ENCODE measurements at regions not wholly inside any gene's neighbourhood (a gene's known extent, or its start where the extent isn't known, plus 50 kb on each side); places are given as distances from the start of the nearest gene placed in this dataset.

GRCh38 chr3:127370906-127371305, 83.1 kb upstream of the PRR20G start:
- DNase-seq, result no peak

- no peak for DNase-seq
These were observed 81.6 kb upstream of the PRR20G start for GRCh38 chr3:127369356-127369935.

- DNase-seq, result no peak
These were observed 80.6 kb upstream of the PRR20G start for GRCh38 chr3:127368186-127369032.

GRCh38 chr3:127367593-127367992, 79.7 kb upstream of the PRR20G start:
- no peak for DNase-seq

GRCh38 chr3:127366383-127366782, 78.5 kb upstream of the PRR20G start:
- DNase-seq, result no peak

GRCh38 chr3:127365163-127365798, 77.4 kb upstream of the PRR20G start:
- no peak for DNase-seq

GRCh38 chr3:127363891-127364290, 76.0 kb upstream of the PRR20G start:
- no peak for DNase-seq

GRCh38 chr3:127363171-127363570, 75.3 kb upstream of the PRR20G start:
- no peak for DNase-seq

GRCh38 chr3:127360647-127361046, 72.8 kb upstream of the PRR20G start:
- DNase-seq, result no peak

GRCh38 chr3:127358641-127359040, 70.8 kb upstream of the PRR20G start:
- no peak for DNase-seq

- no peak for DNase-seq
These were observed 68.5 kb upstream of the PRR20G start for GRCh38 chr3:127356381-127356780.

GRCh38 chr3:127354761-127355160, 66.9 kb upstream of the PRR20G start:
- DNase-seq, result no peak

GRCh38 chr3:127352612-127353011, 64.8 kb upstream of the PRR20G start:
- no peak for DNase-seq

- DNase-seq, result no peak
These were observed 64.0 kb upstream of the PRR20G start for GRCh38 chr3:127351775-127352350.

- DNase-seq, result no peak
These were observed 63.5 kb upstream of the PRR20G start for GRCh38 chr3:127351321-127351720.

GRCh38 chr3:127350172-127351050, 62.6 kb upstream of the PRR20G start:
- no peak for DNase-seq

- no peak for DNase-seq
These were observed 61.8 kb upstream of the PRR20G start for GRCh38 chr3:127349501-127350171.

- no peak for DNase-seq
These were observed 54.9 kb upstream of the PRR20G start for GRCh38 chr3:127342735-127343134.

GRCh38 chr3:127339928-127340861, 52.3 kb upstream of the PRR20G start:
- no peak for DNase-seq

- DNase-seq, result no peak
These were observed 51.2 kb upstream of the PRR20G start for GRCh38 chr3:127339016-127339415.

Measured in NCI-H1694 (cell line).